IMR-90 (cell line): ENCODE measurements at regions not wholly inside any gene's neighbourhood (a gene's known extent, or its start where the extent isn't known, plus 50 kb on each side); places are given as distances from the start of the nearest gene placed in this dataset.

Experiments
- CEBPB ChIP-seq: IDR thresholded peaks from 2 replicates; pipeline ENCODE4 v1.6.1; 2012; ENCODE audit warnings: low read depth, low read length, improper control_type of control experiment
- TF ChIP-seq, protein P1 (sequence below): conservative IDR thresholded peaks from 2 replicates; pipeline ENCODE4 v1.5.1; 2012; ENCODE audit warnings: mild to moderate bottlenecking, low read depth, low read length, improper control_type of control experiment

DNA sequence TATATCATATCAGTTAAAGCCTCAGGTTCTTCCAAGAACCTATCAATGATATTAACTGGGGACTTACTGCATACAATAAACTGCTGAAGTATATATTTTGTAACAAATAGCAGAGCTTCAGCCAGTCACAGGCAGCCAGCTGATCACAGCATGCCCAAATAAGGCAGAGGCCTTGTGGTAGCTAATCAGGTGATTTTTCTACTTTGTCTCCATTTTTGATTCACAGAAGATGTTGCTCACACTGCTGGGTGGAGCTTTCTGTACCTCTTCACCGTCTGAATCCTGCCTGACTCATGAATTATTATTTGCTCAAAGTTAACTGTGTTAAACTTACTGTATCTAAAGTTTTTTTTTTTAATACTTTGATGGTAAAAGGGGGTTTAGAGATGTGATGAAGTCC lies 357.4 kb downstream of the PSAT1 start:
- TF ChIP-seq, protein P1, sequence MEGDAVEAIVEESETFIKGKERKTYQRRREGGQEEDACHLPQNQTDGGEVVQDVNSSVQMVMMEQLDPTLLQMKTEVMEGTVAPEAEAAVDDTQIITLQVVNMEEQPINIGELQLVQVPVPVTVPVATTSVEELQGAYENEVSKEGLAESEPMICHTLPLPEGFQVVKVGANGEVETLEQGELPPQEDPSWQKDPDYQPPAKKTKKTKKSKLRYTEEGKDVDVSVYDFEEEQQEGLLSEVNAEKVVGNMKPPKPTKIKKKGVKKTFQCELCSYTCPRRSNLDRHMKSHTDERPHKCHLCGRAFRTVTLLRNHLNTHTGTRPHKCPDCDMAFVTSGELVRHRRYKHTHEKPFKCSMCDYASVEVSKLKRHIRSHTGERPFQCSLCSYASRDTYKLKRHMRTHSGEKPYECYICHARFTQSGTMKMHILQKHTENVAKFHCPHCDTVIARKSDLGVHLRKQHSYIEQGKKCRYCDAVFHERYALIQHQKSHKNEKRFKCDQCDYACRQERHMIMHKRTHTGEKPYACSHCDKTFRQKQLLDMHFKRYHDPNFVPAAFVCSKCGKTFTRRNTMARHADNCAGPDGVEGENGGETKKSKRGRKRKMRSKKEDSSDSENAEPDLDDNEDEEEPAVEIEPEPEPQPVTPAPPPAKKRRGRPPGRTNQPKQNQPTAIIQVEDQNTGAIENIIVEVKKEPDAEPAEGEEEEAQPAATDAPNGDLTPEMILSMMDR = no peak
- TF ChIP-seq CEBPB = no peak
